Left ventricle myocardium inferior (tissue), 1 donor: ENCODE measurements at regions not wholly inside any gene's neighbourhood (a gene's known extent, or its start where the extent isn't known, plus 50 kb on each side); places are given as distances from the start of the nearest gene placed in this dataset.

Source experiments
- DNase-seq: peaks from one replicate; pipeline ENCODE4 v3.0.0-alpha.2; 2020
- H3K27ac ChIP-seq: fragments of 200-600 bp; replicated peaks from 2 replicates; pipeline ENCODE4 v1.8.0; 2021
- H3K27me3 ChIP-seq: fragments of 200-600 bp; 2 replicates; pipeline ENCODE4 v1.8.0; 2021; ENCODE audit warnings: low read depth
- H3K36me3 ChIP-seq: fragments of 200-600 bp; 2 replicates; pipeline ENCODE4 v1.8.0; 2021
- H3K4me1 ChIP-seq: fragments of 200-600 bp; 2 replicates; pipeline ENCODE4 v1.8.0; 2021
- H3K4me3 ChIP-seq: fragments of 200-600 bp; 2 replicates; pipeline ENCODE4 v1.8.0; 2021; ENCODE audit warnings: mild to moderate bottlenecking, moderate library complexity
- H3K9me3 ChIP-seq: fragments of 200-600 bp; replicated peaks from 2 replicates; pipeline ENCODE4 v1.8.0; 2021
- intact Hi-C: fragments of 100-400 bp; cut with micrococcal nuclease; formaldehyde crosslinking; loops from one replicate; pipeline ENCODE4 v1.11.0; 2022
- TF ChIP-seq, protein P1 (sequence below): fragments of 200-600 bp; IDR thresholded peaks from 2 replicates; pipeline ENCODE4 v1.8.0; 2021; ENCODE audit warnings: antibody characterized with exemption, mild to moderate bottlenecking, borderline replicate concordance
- donor health status: DM: no; HTN: yes; CAD: no; lungs with severe emphysema.

DNA sequence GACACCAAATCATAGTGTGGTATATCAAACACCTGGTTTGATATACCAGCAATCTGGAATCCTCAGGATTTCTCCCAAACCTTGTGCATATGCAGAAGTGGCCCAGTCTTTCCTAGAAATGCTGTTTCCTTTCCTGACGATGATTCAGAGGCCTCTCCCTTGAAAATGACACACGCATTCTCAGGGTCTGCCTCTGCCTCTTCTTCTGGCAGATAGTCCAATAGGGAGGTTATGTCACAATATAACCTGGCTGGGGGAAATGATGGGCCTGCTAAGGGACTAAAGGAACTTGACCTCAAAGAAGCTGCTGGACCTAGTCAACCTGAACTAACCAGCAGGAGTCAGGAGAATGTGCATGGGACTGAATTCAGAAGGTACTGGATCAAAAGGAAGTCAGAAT is 435.2 kb downstream of the IDS start:
- no peak for DNase-seq
- intact Hi-C loops: no loop called here
- no peak overlapping the region for H3K4me3 ChIP-seq
- TF ChIP-seq, protein P1, sequence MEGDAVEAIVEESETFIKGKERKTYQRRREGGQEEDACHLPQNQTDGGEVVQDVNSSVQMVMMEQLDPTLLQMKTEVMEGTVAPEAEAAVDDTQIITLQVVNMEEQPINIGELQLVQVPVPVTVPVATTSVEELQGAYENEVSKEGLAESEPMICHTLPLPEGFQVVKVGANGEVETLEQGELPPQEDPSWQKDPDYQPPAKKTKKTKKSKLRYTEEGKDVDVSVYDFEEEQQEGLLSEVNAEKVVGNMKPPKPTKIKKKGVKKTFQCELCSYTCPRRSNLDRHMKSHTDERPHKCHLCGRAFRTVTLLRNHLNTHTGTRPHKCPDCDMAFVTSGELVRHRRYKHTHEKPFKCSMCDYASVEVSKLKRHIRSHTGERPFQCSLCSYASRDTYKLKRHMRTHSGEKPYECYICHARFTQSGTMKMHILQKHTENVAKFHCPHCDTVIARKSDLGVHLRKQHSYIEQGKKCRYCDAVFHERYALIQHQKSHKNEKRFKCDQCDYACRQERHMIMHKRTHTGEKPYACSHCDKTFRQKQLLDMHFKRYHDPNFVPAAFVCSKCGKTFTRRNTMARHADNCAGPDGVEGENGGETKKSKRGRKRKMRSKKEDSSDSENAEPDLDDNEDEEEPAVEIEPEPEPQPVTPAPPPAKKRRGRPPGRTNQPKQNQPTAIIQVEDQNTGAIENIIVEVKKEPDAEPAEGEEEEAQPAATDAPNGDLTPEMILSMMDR: no peak
- H3K36me3 ChIP-seq: no peaks in the 10 kb centered on the region
- H3K4me1 ChIP-seq: no peaks in the 10 kb centered on the region
- no peaks in the 10 kb centered on the region for H3K27me3 ChIP-seq
- no peaks in the 10 kb centered on the region for H3K9me3 ChIP-seq
- H3K27ac ChIP-seq: no peak overlapping the region

DNA sequence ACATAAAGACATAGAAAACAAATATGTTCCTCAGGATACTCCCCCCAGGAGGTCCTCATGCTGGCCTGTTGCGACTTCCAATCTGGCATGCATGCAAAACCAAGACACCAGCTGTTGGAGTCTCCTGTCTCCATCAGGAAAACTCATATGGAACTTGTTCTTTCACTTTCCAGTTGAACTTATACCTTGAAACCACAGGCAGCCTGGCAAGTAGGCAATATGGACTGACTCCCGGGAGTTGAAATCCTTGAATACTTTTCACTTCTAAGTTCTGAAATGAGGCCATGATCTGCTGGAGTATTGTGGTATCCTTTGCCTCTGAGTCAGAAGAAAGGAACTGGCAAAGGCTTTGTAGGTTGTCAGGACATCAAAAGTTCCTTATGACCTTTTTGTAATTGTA is 444.2 kb downstream of the IDS start:
- Histone ChIP-seq H3K4me3 (no peak overlapping the region), H3K4me1 (no peaks in the 10 kb centered on the region), H3K36me3 (no peaks in the 10 kb centered on the region), H3K27me3 (no peaks in the 10 kb centered on the region), H3K9me3 (no peaks in the 10 kb centered on the region), H3K27ac (no peak overlapping the region)
- DNase-seq: no peak
- intact Hi-C loops: no loop called here
- TF ChIP-seq, protein P1: no peak
